GM21825 (cell line): ENCODE measurements at regions not wholly inside any gene's neighbourhood (a gene's known extent, or its start where the extent isn't known, plus 50 kb on each side); places are given as distances from the start of the nearest gene placed in this dataset.

Experiments used
- ATAC-seq: cut with Tn5 transposase; IDR thresholded peaks from one replicate; pipeline ENCODE4 v1.9.1; 2021; ENCODE audit warnings: mild to moderate bottlenecking, moderate library complexity; ENCODE audit not compliant: unreplicated experiment

DNA sequence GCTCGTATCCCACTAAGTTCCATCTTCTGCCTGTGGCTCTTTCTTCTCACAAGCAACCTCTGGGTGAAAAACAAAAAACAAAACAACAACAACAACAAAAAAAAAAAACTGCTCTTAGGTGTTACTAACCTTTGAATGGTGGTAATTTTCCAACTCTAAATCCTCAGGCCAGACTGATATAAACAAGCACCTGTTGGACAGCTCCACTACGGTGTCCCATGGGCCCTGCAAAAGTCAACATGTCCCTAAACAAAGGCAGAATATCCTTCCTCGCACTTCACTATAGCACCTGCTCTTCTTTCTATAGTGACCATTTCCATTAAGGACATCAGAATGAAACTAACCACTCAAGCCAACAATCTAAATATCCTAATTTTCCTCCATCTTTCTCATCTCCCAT lies 54.6 kb upstream of the PARM1 start:
- ATAC-seq: no peak

DNA sequence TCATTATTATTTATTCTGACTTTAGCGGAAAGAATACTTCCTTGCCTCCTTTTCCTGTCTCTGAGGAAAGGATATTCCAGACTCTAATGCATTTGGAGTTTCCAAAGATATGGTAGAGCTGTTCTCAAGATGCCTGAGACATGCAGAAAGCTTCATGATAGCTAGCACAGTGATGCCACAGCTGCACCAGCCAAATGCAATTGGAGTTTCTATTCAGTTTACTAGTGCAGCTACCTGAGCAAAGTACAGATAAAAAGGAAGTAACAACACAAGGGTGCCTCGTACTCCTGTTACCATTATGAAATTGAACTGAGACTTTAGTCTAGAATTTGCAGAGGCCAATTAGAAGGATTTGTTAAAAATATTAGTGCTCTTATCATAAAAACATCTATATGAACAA lies 57.5 kb upstream of the PARM1 start:
- ATAC-seq: no peak

GRCh38 chr4:74874753-74875367 lies 58.1 kb upstream of the PARM1 start:
- ATAC-seq: peak; percentile 65

- ATAC-seq: peak; percentile 92
These were observed 59.2 kb upstream of the PARM1 start for GRCh38 chr4:74873545-74874301.

GRCh38 chr4:74858921-74859562 lies 64.7 kb upstream of the BTC start:
- no peak for ATAC-seq

GRCh38 chr4:74855879-74856278 lies 61.6 kb upstream of the BTC start:
- ATAC-seq: no peak

DNA sequence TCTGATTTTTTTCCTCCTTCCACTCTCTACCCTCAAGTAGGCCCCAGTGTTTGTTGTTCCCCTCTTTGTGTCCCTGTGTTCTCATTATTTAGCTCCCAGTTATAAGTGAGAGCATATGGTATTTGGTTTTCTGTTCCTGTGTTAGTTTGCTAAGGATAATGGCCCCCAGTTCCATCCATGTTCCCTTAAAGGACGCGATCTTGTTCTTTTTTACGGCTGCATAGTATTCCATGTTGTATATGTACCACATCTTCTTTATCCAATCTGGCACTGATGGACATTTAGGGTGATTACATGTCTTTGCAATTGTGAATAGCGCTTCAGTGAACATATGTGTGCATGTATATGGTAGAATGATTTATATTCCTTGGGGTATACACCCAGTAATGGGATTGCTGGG lies 54.5 kb upstream of the BTC start:
- no peak for ATAC-seq

DNA sequence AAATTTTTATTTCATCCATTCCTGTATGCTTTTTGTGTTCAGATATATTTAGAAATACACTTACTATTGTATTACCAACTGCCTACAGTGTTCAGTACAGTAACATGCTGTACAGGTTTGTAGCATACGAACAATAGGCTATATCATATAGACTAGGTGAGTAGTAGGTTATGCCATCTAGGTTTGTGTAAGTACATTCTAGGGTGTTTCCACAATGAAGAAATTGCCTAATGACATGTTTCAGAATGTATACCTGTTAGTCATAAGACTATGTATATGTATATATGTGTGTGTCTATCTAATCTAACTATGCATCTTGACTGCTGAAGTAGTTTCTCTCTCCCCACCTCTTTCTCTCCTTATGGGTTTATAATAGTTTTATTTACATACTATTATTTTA lies 51.5 kb upstream of the BTC start:
- no peak for ATAC-seq
